ENCODE measurements at regions not wholly inside any gene's neighbourhood (a gene's known extent, or its start where the extent isn't known, plus 50 kb on each side); places are given as distances from the start of the nearest gene placed in this dataset.

GRCh38 chr16:80350061-80350460, 190.7 kb upstream of the DYNLRB2 start:
- intact Hi-C loops (cut with micrococcal nuclease), result no loop called here
- H3K27me3 Mint-ChIP-seq, result peaks cover 5% of the 10 kb centered on the region
- no peak for ATAC-seq
- DNase-seq, result no peak
- TF ChIP-seq CTCF (IDR thresholded peaks at IDR 0.05), result no peak
- H3K27ac Mint-ChIP-seq, result no peak overlapping the region
- no peaks in the 10 kb centered on the region for H3K36me3 Mint-ChIP-seq (ENCODE audit: low read depth)
- ChIA-PET POLR2A (interaction anchor here (0.8 kb wide), 1 partner anchor 12 kb away, joined by 3 read pairs; no protein-coding TSS in a partner anchor), CTCF (no interaction called here)
- H3K4me3 Mint-ChIP-seq, result no peak overlapping the region
- no peaks in the 10 kb centered on the region for H3K9me3 Mint-ChIP-seq
- H3K4me1 Mint-ChIP-seq (ENCODE audit: low read depth), result no peaks in the 10 kb centered on the region

DNA sequence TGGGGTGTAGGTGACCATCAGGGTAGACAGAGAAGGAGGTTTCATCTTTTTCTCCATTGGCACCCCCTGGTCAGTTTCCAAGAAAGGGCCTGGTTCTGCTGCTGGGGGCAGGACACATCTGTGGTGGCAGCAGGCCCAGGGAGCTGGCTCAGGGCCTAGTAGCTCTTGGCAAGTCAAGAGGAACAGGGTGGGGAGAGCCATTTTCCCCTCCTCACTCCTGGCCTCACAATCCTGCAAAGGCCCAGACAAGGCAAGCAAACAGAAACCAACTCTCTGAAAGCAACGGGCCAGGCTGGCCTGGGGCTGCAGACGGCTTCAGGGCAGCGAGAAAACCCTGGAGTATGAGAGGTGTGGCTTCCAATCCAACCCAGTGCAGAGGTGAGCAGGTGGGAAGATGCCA, 192.9 kb upstream of the DYNLRB2 start:
- ChIA-PET POLR2A (no interaction called here), CTCF (no interaction called here)
- Mint-ChIP-seq H3K27me3 (peaks cover 4% of the 10 kb centered on the region), H3K4me3 (no peak overlapping the region), H3K4me1 (ENCODE audit: low read depth) (no peaks in the 10 kb centered on the region), H3K9me3 (no peaks in the 10 kb centered on the region), H3K27ac (no peak overlapping the region), H3K36me3 (ENCODE audit: low read depth) (no peaks in the 10 kb centered on the region)
- TF ChIP-seq CTCF (IDR thresholded peaks at IDR 0.05), result no peak
- no peak for ATAC-seq
- intact Hi-C loops (cut with micrococcal nuclease), result no loop called here
- no peak for DNase-seq

GRCh38 chr16:80347002-80347401, 193.8 kb upstream of the DYNLRB2 start:
- H3K36me3 Mint-ChIP-seq (ENCODE audit: low read depth), result no peaks in the 10 kb centered on the region
- no peaks in the 10 kb centered on the region for H3K9me3 Mint-ChIP-seq
- no peak for TF ChIP-seq CTCF (IDR thresholded peaks at IDR 0.05)
- H3K27me3 Mint-ChIP-seq, result peaks cover 4% of the 10 kb centered on the region
- H3K27ac Mint-ChIP-seq, result no peak overlapping the region
- no peak overlapping the region for H3K4me3 Mint-ChIP-seq
- intact Hi-C loops (cut with micrococcal nuclease), result no loop called here
- CTCF ChIA-PET, result no interaction called here
- no peaks in the 10 kb centered on the region for H3K4me1 Mint-ChIP-seq (ENCODE audit: low read depth)
- DNase-seq, result no peak
- ATAC-seq, result no peak
- POLR2A ChIA-PET, result no interaction called here

DNA sequence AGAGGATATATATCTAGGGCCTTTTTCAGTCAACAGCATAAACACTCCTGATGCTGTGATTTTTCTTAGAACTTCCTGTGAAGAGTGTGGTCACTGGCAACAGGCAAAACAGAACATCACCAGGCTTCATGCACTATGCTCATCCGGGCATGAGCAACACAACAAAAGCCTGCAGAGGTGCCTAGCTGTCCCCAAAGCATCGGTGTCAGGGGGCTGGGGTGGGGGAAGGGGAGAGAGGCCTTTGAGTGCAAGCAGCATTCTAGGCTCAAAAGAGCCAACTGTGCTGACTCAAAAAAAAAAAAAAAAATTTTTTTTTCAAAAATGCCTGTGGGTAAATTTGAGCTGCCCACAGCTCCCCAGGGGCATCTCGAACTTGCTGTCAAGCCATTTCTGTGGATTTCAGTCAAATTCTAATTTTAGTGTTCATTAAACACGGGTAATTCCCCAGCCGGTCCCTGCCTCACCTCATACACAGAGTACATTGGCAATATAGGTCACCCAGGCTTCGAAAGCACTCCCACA, 194.6 kb upstream of the DYNLRB2 start:
- intact Hi-C loops (cut with micrococcal nuclease), result no loop called here
- CTCF ChIA-PET, result no interaction called here
- H3K27ac Mint-ChIP-seq, result no peak overlapping the region
- H3K4me3 Mint-ChIP-seq, result no peak overlapping the region
- H3K36me3 Mint-ChIP-seq (ENCODE audit: low read depth), result no peaks in the 10 kb centered on the region
- H3K9me3 Mint-ChIP-seq, result no peaks in the 10 kb centered on the region
- H3K27me3 Mint-ChIP-seq, result peaks cover 6% of the 10 kb centered on the region
- TF ChIP-seq CTCF (IDR thresholded peaks at IDR 0.05), result no peak
- no peak for DNase-seq
- H3K4me1 Mint-ChIP-seq (ENCODE audit: low read depth), result no peaks in the 10 kb centered on the region
- POLR2A ChIA-PET, result no interaction called here
- no peak for ATAC-seq

DNA sequence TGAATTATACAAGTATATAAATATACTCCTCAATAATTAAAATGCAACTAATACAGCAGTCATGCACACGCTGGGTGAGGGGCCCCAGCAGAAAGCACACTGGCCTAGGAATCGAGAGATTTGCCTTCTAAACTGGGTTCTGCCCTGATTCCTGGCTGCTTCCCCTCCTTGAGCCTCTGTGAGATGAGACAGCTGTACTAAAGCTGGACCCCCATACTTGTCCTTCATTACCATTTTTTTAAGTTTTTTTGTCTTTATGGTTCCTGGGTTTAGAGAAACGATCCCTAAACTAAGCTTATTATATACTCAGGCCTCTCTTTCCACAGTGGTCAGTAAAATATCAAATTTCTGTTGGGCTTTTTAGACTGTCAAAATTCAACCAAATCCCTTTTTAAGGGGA, 195.1 kb upstream of the DYNLRB2 start:
- H3K9me3 Mint-ChIP-seq, result no peaks in the 10 kb centered on the region
- no peak overlapping the region for H3K4me3 Mint-ChIP-seq
- intact Hi-C loops (cut with micrococcal nuclease), result no loop called here
- POLR2A ChIA-PET, result no interaction called here
- no peaks in the 10 kb centered on the region for H3K4me1 Mint-ChIP-seq (ENCODE audit: low read depth)
- ATAC-seq (no peak), DNase-seq (no peak)
- no peaks in the 10 kb centered on the region for H3K36me3 Mint-ChIP-seq (ENCODE audit: low read depth)
- CTCF ChIA-PET, result no interaction called here
- TF ChIP-seq CTCF (IDR thresholded peaks at IDR 0.05), result no peak
- peaks cover 9% of the 10 kb centered on the region for H3K27me3 Mint-ChIP-seq
- H3K27ac Mint-ChIP-seq, result no peak overlapping the region
